ENCODE measurements at regions not wholly inside any gene's neighbourhood (a gene's known extent, or its start where the extent isn't known, plus 50 kb on each side); places are given as distances from the start of the nearest gene placed in this dataset.

- TF ChIP-seq CTCF (IDR thresholded peaks at IDR 0.05) (no peak), EZH2 (IDR thresholded peaks at IDR 0.05; ENCODE audit: borderline replicate concordance, insufficient read depth, low read depth, low read length, poor library complexity, severe bottlenecking) (no peak)
Measured at GRCh38 chr20:22686097-22686496, 101.7 kb upstream of the FOXA2 start.
